ENCODE measurements at regions not wholly inside any gene's neighbourhood (a gene's known extent, or its start where the extent isn't known, plus 50 kb on each side); places are given as distances from the start of the nearest gene placed in this dataset.
A peak's percentile ranks its signal among the peaks of the same experiment; 100 is the strongest.
"Not testable (repeated sequence)": the region's sequence is repeated elsewhere in the genome, so short reads cannot be mapped to it uniquely, and the experiment has no call there.

- no peak for DNase-seq
- intact Hi-C loops (cut with micrococcal nuclease) = no loop called here
- no peak for ATAC-seq
Observed at GRCh38 chr15:31433091-31433490, 106.5 kb downstream of the KLF13 start.

- DNase-seq (no peak), ATAC-seq (no peak)
- intact Hi-C loops (cut with micrococcal nuclease) = no loop called here
Observed at GRCh38 chr15:31433574-31433973, 106.9 kb downstream of the KLF13 start.

GRCh38 chr15:31434275-31434587 is 107.6 kb downstream of the KLF13 start:
- DNase-seq = no peak
- no peak for ATAC-seq
- intact Hi-C loops (cut with micrococcal nuclease) = no loop called here

GRCh38 chr15:31434588-31435260 is 108.1 kb downstream of the KLF13 start:
- peak; percentile 74 for DNase-seq
- ATAC-seq = peak; percentile 47
- intact Hi-C loops (cut with micrococcal nuclease) = no loop called here

GRCh38 chr15:31435261-31435911 is 108.8 kb downstream of the KLF13 start:
- intact Hi-C loops (cut with micrococcal nuclease) = no loop called here
- peak; percentile 90 for ATAC-seq
- peak; percentile 87 for DNase-seq

GRCh38 chr15:31435912-31436628 is 109.4 kb downstream of the KLF13 start:
- intact Hi-C loops (cut with micrococcal nuclease) = no loop called here
- ATAC-seq = peak; percentile 67
- DNase-seq = peak; percentile 34

GRCh38 chr15:31437686-31438085 is 111.1 kb downstream of the KLF13 start:
- no peak for ATAC-seq
- intact Hi-C loops (cut with micrococcal nuclease) = no loop called here
- no peak for DNase-seq

- intact Hi-C loops (cut with micrococcal nuclease) = no loop called here
- DNase-seq = no peak
Observed at GRCh38 chr15:31438601-31439265, 112.1 kb downstream of the KLF13 start.

GRCh38 chr15:31439328-31439727 is 112.7 kb downstream of the KLF13 start:
- intact Hi-C loops (cut with micrococcal nuclease) = no loop called here
- ATAC-seq (no peak), DNase-seq (peak; percentile 32)

More at GRCh38 chr15:31438601-31439265, 112.1 kb downstream of the KLF13 start:
- no peak for ATAC-seq

GRCh38 chr15:31440216-31440615 is 113.6 kb downstream of the KLF13 start:
- ATAC-seq; intact Hi-C loops (cut with micrococcal nuclease); DNase-seq: not testable (repeated sequence)

GRCh38 chr15:31440754-31441311 is 114.2 kb downstream of the KLF13 start:
- peak; percentile 79 for ATAC-seq
- intact Hi-C loops (cut with micrococcal nuclease) = no loop called here
- peak; percentile 81 for DNase-seq

- DNase-seq (no peak), ATAC-seq (no peak)
- intact Hi-C loops (cut with micrococcal nuclease) = no loop called here
Observed at GRCh38 chr15:31442226-31442625, 115.6 kb downstream of the KLF13 start.

GRCh38 chr15:31442699-31443111 is 116.1 kb downstream of the KLF13 start:
- intact Hi-C loops (cut with micrococcal nuclease) = no loop called here
- peak; percentile 68 for ATAC-seq
- DNase-seq = peak; percentile 59

GRCh38 chr15:31444844-31445243 is 118.2 kb downstream of the KLF13 start:
- ATAC-seq = no peak
- intact Hi-C loops (cut with micrococcal nuclease) = no loop called here
- DNase-seq = no peak

GRCh38 chr15:31446546-31446945 is 119.9 kb downstream of the KLF13 start:
- no peak for ATAC-seq
- DNase-seq = no peak
- intact Hi-C loops (cut with micrococcal nuclease) = no loop called here

GRCh38 chr15:31447931-31448634 is 121.4 kb downstream of the KLF13 start:
- DNase-seq (no peak), ATAC-seq (no peak)
- intact Hi-C loops (cut with micrococcal nuclease) = no loop called here

- intact Hi-C loops (cut with micrococcal nuclease) = no loop called here
- ATAC-seq = no peak
- DNase-seq = no peak
Observed at GRCh38 chr15:31448635-31448979, 122.0 kb downstream of the KLF13 start.

GRCh38 chr15:31452595-31453557 is 126.2 kb downstream of the KLF13 start:
- ATAC-seq (peak; percentile 63), DNase-seq (peak; percentile 54)
- intact Hi-C loops (cut with micrococcal nuclease) = no loop called here
